Psoas muscle (tissue), 7 donors: ENCODE measurements at regions not wholly inside any gene's neighbourhood (a gene's known extent, or its start where the extent isn't known, plus 50 kb on each side); places are given as distances from the start of the nearest gene placed in this dataset.

Experiments used
- ATAC-seq, 4 donors: fragments of 200-7000 bp; cut with Tn5 transposase; one replicate each; pipeline ENCODE4 v1.9.1; 2020; ENCODE audit warnings: moderate library complexity in 3 of 4, mild to moderate bottlenecking in 2 of 4
- DNase-seq, 2 donors: peaks; one replicate each; pipeline ENCODE4 v3.0.0-alpha.2; 2020
- H3K27ac ChIP-seq: fragments of 200-600 bp; one replicate; pipeline ENCODE4 v1.8.0; 2022
- H3K27me3 ChIP-seq, 3 donors: fragments of 200-600 bp in 1 of 3; one replicate each; pipeline versions ENCODE4 v1.6.1 to v1.8.0; 2013 to 2022; ENCODE audit warnings: low read length in 2 of 3, mild to moderate bottlenecking in 2 of 3, moderate library complexity in 1 of 3; ENCODE audit not compliant: insufficient read depth in 3 of 3
- H3K36me3 ChIP-seq, 2 donors: fragments of 200-600 bp in 1 of 2; one replicate each; pipeline versions ENCODE4 v1.6.1 to v1.8.0; 2013 to 2022; ENCODE audit warnings: low read depth in 1 of 2, mild to moderate bottlenecking in 1 of 2, moderate library complexity in 1 of 2; ENCODE audit not compliant: insufficient read depth in 1 of 2
- H3K4me1 ChIP-seq: fragments of 200-600 bp; one replicate; pipeline ENCODE4 v1.8.0; 2022
- H3K4me3 ChIP-seq: fragments of 200-600 bp; one replicate; pipeline ENCODE4 v1.8.0; 2022; ENCODE audit warnings: mild to moderate bottlenecking
- H3K9me3 ChIP-seq: fragments of 200-600 bp; one replicate; pipeline ENCODE4 v1.8.0; 2022
- CTCF ChIP-seq: fragments of 200-600 bp; IDR thresholded peaks from one replicate; pipeline ENCODE4 v1.8.0; 2022; ENCODE audit warnings: antibody characterized with exemption
- WGBS, 3 donors: extraction: QIAGEN DNeasy Blood & Tissue Kit; methylation state at CpG; one replicate each; pipeline versions ENCODE4 v1.1.6 to v1.1.7; 2013; 5-methylcytosine and 5-hydroxymethylcytosine counted together
- intact Hi-C, 2 donors: fragments of 100-400 bp; cut with DNase I; formaldehyde crosslinking; loops; one replicate each; pipeline versions ENCODE4 v1.11.0 to v1.14.2; 2022
- donor health status: healthy with polysubstance abuse.
- donor health status: DM: no; HTN: no; CAD: no; lungs with moderate emphysema.
- donor health status: Bipolar disorder and iron deficiency.
- donor health status: healthy.
- donor health status: DM: yes; HTN: yes; CAD: no.
- donor health status: DM: no; HTN: no; CAD: no.
- donor health status: DM: yes; HTN: yes; CAD: no.

- intact Hi-C loops: no loop called here
- Histone ChIP-seq H3K36me3 (no peaks in the 10 kb centered on the region), H3K4me3 (no peak overlapping the region), H3K9me3 (no peaks in the 10 kb centered on the region), H3K4me1 (no peaks in the 10 kb centered on the region), H3K27ac (no peak overlapping the region), H3K27me3 (no peaks in the 10 kb centered on the region)
- ATAC-seq (no peak), DNase-seq (no peak)
- no peak for TF ChIP-seq CTCF
- WGBS, 3 donors: 25 to 43% (median 31%) methylated on average over 1 of the region's 1 CpG
These were observed 1950.9 kb upstream of the TENM3 start for GRCh38 chr4:180292339-180292738.

- ATAC-seq (no peak), DNase-seq (no peak)
- no peaks in the 10 kb centered on the region for H3K4me1 ChIP-seq
- no peak for TF ChIP-seq CTCF
- H3K36me3 ChIP-seq: no peaks in the 10 kb centered on the region
- H3K27ac ChIP-seq: no peak overlapping the region
- H3K4me3 ChIP-seq: no peak overlapping the region
- no peaks in the 10 kb centered on the region for H3K27me3 ChIP-seq
- no peaks in the 10 kb centered on the region for H3K9me3 ChIP-seq
- intact Hi-C loops: no loop called here
- 33 to 42% (median 36%) methylated on average over 4 of the region's 4 CpGs for WGBS, 3 donors
These were observed 1947.1 kb upstream of the TENM3 start for GRCh38 chr4:180296036-180296599.

- 42 to 59% (median 52%) methylated on average over 4 of the region's 4 CpGs for WGBS, 3 donors
- Histone ChIP-seq H3K4me3 (no peak overlapping the region), H3K4me1 (no peaks in the 10 kb centered on the region), H3K27me3 (no peaks in the 10 kb centered on the region), H3K36me3 (no peaks in the 10 kb centered on the region), H3K9me3 (no peaks in the 10 kb centered on the region), H3K27ac (no peak overlapping the region)
- no peak for TF ChIP-seq CTCF
- DNase-seq: no peak
- intact Hi-C loops: no loop called here
- ATAC-seq: no peak
These were observed 1938.9 kb upstream of the TENM3 start for GRCh38 chr4:180304321-180304720.

- Histone ChIP-seq H3K27me3 (no peaks in the 10 kb centered on the region), H3K9me3 (no peaks in the 10 kb centered on the region), H3K4me1 (no peaks in the 10 kb centered on the region), H3K36me3 (no peaks in the 10 kb centered on the region), H3K27ac (no peak overlapping the region), H3K4me3 (no peak overlapping the region)
- ATAC-seq (no peak), DNase-seq (no peak)
- TF ChIP-seq CTCF: no peak
- intact Hi-C loops: no loop called here
- 93 to 95% (median 94%) methylated on average over 3 of the region's 3 CpGs for WGBS, 3 donors
These were observed 1932.6 kb upstream of the TENM3 start for GRCh38 chr4:180310616-180311015.

- WGBS, 3 donors: 46 to 56% (median 48%) methylated on average over 5 of the region's 5 CpGs
- Histone ChIP-seq H3K4me1 (no peaks in the 10 kb centered on the region), H3K9me3 (no peaks in the 10 kb centered on the region), H3K4me3 (no peak overlapping the region), H3K27me3 (no peaks in the 10 kb centered on the region), H3K27ac (no peak overlapping the region), H3K36me3 (no peaks in the 10 kb centered on the region)
- ATAC-seq (no peak), DNase-seq (no peak)
- intact Hi-C loops: no loop called here
- no peak for TF ChIP-seq CTCF
These were observed 1928.2 kb upstream of the TENM3 start for GRCh38 chr4:180314972-180315371.
